Erythroblast (primary cell): ENCODE measurements at regions not wholly inside any gene's neighbourhood (a gene's known extent, or its start where the extent isn't known, plus 50 kb on each side); places are given as distances from the start of the nearest gene placed in this dataset.

Experiments
- GATA1 ChIP-seq: IDR thresholded peaks from 2 replicates; pipeline ENCODE4 v1.6.1; 2011; ENCODE audit warnings: low read depth, mild to moderate bottlenecking, control low read depth, low read length, moderate library complexity
- POLR2A ChIP-seq: IDR thresholded peaks from 2 replicates; pipeline ENCODE4 v1.6.1; 2011; ENCODE audit warnings: mild to moderate bottlenecking, low read length

DNA sequence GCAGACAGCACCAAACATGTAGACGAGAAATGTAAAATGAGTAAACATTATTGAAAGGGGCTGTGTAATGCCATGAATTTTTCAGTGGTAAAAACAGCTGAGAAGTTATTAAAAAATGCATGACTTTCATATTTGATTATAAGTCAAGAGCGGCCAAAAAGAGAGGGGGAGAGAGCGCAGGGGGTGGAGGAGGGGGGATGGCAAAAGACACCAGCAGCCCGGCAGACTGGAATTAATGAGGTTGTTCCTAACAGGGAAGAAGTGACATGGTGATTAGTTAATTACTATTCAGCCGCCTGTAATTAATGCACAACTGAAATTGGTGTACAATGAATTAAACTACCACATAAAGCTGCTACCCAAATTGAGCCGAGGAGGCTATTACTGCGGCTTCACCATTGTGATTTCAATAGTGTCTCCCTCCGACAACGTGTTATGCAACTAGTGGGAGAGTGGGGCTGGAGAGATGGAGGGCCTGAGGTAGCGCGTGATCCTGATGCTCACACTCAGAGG lies 89.1 kb upstream of the VSTM2B start:
- no peak for TF ChIP-seq POLR2A
- TF ChIP-seq GATA1, result no peak
